Neural cell (in vitro differentiated cells): ENCODE measurements at regions not wholly inside any gene's neighbourhood (a gene's known extent, or its start where the extent isn't known, plus 50 kb on each side); places are given as distances from the start of the nearest gene placed in this dataset.

Experiments used
- EZH2 ChIP-seq: fragments of 200-600, 300-800 bp; shearing (Covaris generic), sonication (generic); IDR thresholded peaks from 2 replicates; pipeline ENCODE4 v1.6.1; 2014; ENCODE audit warnings: antibody characterized with exemption, low read length, borderline replicate concordance, mild to moderate bottlenecking; ENCODE audit not compliant: insufficient read depth, poor library complexity, severe bottlenecking
- POLR2AphosphoS5 ChIP-seq: IDR thresholded peaks from 2 replicates; pipeline ENCODE4 v1.6.1; 2012
- TF ChIP-seq, protein P1 (sequence below): IDR thresholded peaks from 2 replicates; pipeline ENCODE4 v1.6.1; 2012; ENCODE audit warnings: borderline replicate concordance
- TF ChIP-seq, protein P2 (sequence below): fragments of 450-650 bp; IDR thresholded peaks from 2 replicates; pipeline ENCODE4 v1.5.1; 2014; ENCODE audit warnings: antibody characterized with exemption, mild to moderate bottlenecking, moderate library complexity; ENCODE audit not compliant: poor library complexity, severe bottlenecking

DNA sequence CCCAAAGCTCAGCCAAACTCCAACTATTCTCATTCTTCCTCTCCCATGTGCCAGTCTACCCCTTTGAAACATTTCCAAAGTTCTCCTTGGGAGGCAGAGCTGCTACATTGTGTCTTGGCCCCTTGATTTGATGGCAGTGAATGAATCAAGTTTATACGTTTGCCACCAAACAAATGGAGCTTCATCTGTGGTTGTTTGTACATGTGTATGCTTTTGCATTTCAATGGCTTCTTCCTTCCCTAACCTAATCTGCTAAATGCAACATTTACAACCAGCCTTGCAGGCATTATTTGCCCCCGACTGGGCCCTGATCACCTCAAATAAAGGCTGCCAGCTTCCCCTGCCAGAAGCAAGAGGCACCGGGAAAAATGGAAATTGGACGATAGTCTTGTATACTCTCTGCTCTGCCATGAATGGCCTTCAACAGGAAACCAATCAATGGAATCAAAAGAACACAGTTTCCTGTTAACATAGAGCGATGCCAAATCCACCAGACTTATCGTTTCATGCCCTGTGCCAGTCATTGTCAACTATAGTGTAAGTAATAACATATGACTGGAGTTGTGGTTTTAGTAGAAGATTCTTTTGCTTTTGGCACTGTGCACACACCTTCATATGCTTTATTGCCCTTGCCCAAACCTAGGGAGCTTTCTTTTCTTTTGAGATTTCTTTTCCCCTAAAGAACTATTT lies 97.8 kb downstream of the TMEM30B start:
- TF ChIP-seq, protein P1, sequence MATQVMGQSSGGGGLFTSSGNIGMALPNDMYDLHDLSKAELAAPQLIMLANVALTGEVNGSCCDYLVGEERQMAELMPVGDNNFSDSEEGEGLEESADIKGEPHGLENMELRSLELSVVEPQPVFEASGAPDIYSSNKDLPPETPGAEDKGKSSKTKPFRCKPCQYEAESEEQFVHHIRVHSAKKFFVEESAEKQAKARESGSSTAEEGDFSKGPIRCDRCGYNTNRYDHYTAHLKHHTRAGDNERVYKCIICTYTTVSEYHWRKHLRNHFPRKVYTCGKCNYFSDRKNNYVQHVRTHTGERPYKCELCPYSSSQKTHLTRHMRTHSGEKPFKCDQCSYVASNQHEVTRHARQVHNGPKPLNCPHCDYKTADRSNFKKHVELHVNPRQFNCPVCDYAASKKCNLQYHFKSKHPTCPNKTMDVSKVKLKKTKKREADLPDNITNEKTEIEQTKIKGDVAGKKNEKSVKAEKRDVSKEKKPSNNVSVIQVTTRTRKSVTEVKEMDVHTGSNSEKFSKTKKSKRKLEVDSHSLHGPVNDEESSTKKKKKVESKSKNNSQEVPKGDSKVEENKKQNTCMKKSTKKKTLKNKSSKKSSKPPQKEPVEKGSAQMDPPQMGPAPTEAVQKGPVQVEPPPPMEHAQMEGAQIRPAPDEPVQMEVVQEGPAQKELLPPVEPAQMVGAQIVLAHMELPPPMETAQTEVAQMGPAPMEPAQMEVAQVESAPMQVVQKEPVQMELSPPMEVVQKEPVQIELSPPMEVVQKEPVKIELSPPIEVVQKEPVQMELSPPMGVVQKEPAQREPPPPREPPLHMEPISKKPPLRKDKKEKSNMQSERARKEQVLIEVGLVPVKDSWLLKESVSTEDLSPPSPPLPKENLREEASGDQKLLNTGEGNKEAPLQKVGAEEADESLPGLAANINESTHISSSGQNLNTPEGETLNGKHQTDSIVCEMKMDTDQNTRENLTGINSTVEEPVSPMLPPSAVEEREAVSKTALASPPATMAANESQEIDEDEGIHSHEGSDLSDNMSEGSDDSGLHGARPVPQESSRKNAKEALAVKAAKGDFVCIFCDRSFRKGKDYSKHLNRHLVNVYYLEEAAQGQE: no peak
- TF ChIP-seq, protein P2, sequence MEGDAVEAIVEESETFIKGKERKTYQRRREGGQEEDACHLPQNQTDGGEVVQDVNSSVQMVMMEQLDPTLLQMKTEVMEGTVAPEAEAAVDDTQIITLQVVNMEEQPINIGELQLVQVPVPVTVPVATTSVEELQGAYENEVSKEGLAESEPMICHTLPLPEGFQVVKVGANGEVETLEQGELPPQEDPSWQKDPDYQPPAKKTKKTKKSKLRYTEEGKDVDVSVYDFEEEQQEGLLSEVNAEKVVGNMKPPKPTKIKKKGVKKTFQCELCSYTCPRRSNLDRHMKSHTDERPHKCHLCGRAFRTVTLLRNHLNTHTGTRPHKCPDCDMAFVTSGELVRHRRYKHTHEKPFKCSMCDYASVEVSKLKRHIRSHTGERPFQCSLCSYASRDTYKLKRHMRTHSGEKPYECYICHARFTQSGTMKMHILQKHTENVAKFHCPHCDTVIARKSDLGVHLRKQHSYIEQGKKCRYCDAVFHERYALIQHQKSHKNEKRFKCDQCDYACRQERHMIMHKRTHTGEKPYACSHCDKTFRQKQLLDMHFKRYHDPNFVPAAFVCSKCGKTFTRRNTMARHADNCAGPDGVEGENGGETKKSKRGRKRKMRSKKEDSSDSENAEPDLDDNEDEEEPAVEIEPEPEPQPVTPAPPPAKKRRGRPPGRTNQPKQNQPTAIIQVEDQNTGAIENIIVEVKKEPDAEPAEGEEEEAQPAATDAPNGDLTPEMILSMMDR: no peak
- TF ChIP-seq EZH2 (no peak), POLR2AphosphoS5 (no peak)
